ENCODE measurements at regions not wholly inside any gene's neighbourhood (a gene's known extent, or its start where the extent isn't known, plus 50 kb on each side); places are given as distances from the start of the nearest gene placed in this dataset.

- no peak for DNase-seq (ENCODE audit: low read depth)
Measured at GRCh38 chr20:11212902-11213301, 539.1 kb upstream of the JAG1 start.

GRCh38 chr20:11214256-11214840 lies 540.5 kb upstream of the JAG1 start:
- DNase-seq (ENCODE audit: low read depth): no peak

GRCh38 chr20:11216451-11217314 lies 542.9 kb upstream of the JAG1 start:
- DNase-seq (ENCODE audit: low read depth): no peak

GRCh38 chr20:11217326-11218172 lies 543.8 kb upstream of the JAG1 start:
- no peak for DNase-seq (ENCODE audit: low read depth)

GRCh38 chr20:11218173-11218680 lies 544.4 kb upstream of the JAG1 start:
- DNase-seq (ENCODE audit: low read depth): no peak

GRCh38 chr20:11219192-11219591 lies 545.4 kb upstream of the JAG1 start:
- DNase-seq (ENCODE audit: low read depth): no peak

- no peak for DNase-seq (ENCODE audit: low read depth)
Measured at GRCh38 chr20:11221046-11221445, 547.2 kb upstream of the JAG1 start.

GRCh38 chr20:11222243-11222642 lies 548.4 kb upstream of the JAG1 start:
- no peak for DNase-seq (ENCODE audit: low read depth)

- DNase-seq (ENCODE audit: low read depth): no peak
Measured at GRCh38 chr20:11227602-11228001, 553.8 kb upstream of the JAG1 start.

GRCh38 chr20:11229772-11230171 lies 556.0 kb upstream of the JAG1 start:
- peak; percentile 91 for DNase-seq (ENCODE audit: low read depth)

GRCh38 chr20:11230999-11231398 lies 557.2 kb upstream of the JAG1 start:
- no peak for DNase-seq (ENCODE audit: low read depth)

- no peak for DNase-seq (ENCODE audit: low read depth)
Measured at GRCh38 chr20:11231742-11232648, 558.2 kb upstream of the JAG1 start.

- DNase-seq (ENCODE audit: low read depth): no peak
Measured at GRCh38 chr20:11232896-11233295, 559.1 kb upstream of the JAG1 start.

GRCh38 chr20:11234181-11234580 lies 560.4 kb upstream of the JAG1 start:
- DNase-seq (ENCODE audit: low read depth): no peak

- no peak for DNase-seq (ENCODE audit: low read depth)
Measured at GRCh38 chr20:11234608-11235007, 560.8 kb upstream of the JAG1 start.

GRCh38 chr20:11235058-11235457 lies 561.3 kb upstream of the JAG1 start:
- peak; percentile 35 for DNase-seq (ENCODE audit: low read depth)

- DNase-seq (ENCODE audit: low read depth): no peak
Measured at GRCh38 chr20:11242320-11242719, 568.5 kb upstream of the JAG1 start.

GRCh38 chr20:11245431-11245830 lies 571.6 kb upstream of the JAG1 start:
- no peak for DNase-seq (ENCODE audit: low read depth)

GRCh38 chr20:11246251-11246775 lies 572.5 kb upstream of the JAG1 start:
- DNase-seq (ENCODE audit: low read depth): no peak

- no peak for DNase-seq (ENCODE audit: low read depth)
Measured at GRCh38 chr20:11247046-11248010, 573.5 kb upstream of the JAG1 start.

Measured in HS-5 (cell line).